SKM-1 (cell line): ENCODE measurements at regions not wholly inside any gene's neighbourhood (a gene's known extent, or its start where the extent isn't known, plus 50 kb on each side); places are given as distances from the start of the nearest gene placed in this dataset.

Source experiments
- DNase-seq: peaks from one replicate; lab custom pipeline; 2025; ENCODE audit not compliant: unreplicated experiment; lab: John Stamatoyannopoulos, UW

DNA sequence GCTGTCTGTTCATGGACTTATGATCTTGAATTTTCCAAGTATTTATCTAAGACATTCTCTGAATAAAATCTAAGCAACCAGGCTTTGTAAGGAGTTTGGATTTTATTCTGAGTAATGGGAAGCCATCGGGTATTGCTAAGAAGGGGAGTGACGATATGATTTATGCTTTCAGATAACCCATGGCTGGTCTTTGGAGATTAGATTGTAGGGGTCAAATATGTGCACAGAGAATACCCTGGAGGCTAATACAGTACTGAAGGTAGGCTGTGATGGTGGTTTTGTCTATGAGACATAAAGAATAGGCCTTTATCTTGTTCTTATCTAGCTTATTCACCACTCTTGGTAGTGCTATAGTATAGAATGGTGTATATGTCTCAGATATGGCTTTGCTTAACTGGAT lies 60.0 kb upstream of the C5orf46 start:
- DNase-seq: no peak

DNA sequence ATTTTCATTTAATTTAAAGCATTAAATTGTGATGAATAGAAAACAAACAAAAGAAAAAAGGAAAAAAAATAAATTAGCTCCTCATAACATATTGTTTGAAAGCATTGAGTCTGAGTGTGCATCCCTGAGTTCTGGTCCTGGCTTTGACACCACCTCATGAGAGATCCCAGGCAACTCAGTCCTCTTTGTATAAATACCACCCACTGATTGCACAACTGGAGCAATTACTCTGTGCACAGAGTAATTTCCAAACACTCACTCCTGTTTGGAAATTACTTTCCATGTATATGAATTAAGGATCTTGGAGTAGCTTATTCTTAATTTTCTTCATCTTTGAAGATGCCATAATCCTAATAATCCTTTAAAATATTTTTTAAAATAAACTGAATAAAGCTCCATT lies 59.4 kb upstream of the C5orf46 start:
- no peak for DNase-seq

GRCh38 chr5:147963948-147964693 lies 57.8 kb upstream of the C5orf46 start:
- no peak for DNase-seq

DNA sequence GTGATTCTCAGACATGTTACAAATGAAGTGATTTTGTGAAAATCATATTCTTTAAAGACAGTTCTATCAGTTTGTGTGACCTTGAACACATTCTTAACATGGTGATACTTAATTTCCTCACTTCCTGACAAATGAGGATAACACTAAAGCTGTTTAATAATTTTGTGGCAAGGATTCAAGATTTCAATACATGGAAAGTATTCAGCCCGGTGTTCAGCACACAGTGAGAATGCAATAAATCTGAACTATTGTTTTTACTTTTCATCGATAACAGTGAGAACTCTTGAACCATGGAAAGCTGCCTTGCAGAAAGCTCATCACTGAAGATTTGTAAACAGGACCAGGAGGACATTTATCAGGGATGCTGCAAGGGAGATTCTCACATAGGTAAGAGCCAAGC lies 57.1 kb upstream of the C5orf46 start:
- DNase-seq: no peak

- no peak for DNase-seq
Observed at GRCh38 chr5:147961208-147961749, 54.9 kb upstream of the C5orf46 start.

- DNase-seq: no peak
Observed at GRCh38 chr5:147957901-147958300, 51.6 kb upstream of the C5orf46 start.

- no peak for DNase-seq
Observed at GRCh38 chr5:147956842-147957223, 50.5 kb upstream of the C5orf46 start.

DNA sequence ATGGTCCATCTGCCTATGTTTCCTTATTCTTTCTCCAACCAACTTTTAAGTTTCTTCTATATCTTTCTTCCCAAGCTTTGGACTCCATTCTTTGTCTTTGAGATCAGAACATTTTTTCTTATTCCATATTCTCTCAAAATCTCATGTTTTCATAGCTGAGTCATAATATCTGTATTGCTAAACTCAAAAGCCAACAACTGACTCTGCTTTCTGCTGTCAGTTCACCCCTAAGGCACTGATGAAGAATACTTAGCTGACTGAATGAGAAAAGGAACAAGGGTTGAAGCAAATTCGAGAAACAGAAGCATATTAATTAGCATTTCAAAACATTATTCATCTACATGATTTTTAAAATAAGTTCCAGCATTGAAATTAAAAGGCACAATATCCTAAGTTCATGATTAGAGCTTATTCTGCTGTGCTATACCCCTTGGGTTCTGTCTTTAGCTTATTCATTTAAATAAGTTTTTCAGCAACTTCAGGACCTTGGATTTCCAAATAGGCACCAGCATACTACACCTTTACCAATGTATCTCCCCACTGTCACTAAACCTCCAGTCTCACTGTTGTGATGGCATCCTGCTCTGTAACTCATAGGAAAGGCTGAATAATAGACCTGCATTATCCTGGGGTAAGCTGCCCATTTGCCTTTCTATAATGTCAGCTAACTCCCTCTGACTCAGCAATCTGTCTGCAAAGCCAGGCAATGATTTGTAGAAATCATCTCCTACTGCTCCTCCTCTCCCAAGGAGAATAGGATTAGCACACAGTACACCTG lies 49.9 kb upstream of the C5orf46 start:
- DNase-seq: no peak
